ENCODE measurements at regions not wholly inside any gene's neighbourhood (a gene's known extent, or its start where the extent isn't known, plus 50 kb on each side); places are given as distances from the start of the nearest gene placed in this dataset.
A peak's percentile ranks its signal among the peaks of the same experiment; 100 is the strongest.

GRCh38 chr4:84319124-84319523 lies 180.0 kb downstream of the NKX6-1 start:
- H3K79me2 ChIP-seq (ENCODE audit: control insufficient read depth, insufficient read depth, low read length), result no peaks in the 10 kb centered on the region
- H3K9me3 ChIP-seq (replicated peaks; ENCODE audit: control insufficient read depth, insufficient read depth, low read depth, low read length), result no peaks in the 10 kb centered on the region
- in situ Hi-C loops (cut with MboI), result no loop called here
- DNase-seq (ENCODE audit: extremely low read depth in 1 of 4, low spot score in 3 of 4) (no peak), ATAC-seq (no peak), FAIRE-seq (no peak)
- peaks cover 0 to 3% of the 10 kb centered on the region in 2 experiments; a peak in 1 of 5 replicates for H3K27me3 ChIP-seq (ENCODE audit: control insufficient read depth in 2 of 2, insufficient read depth in 2 of 2, low read length in 2 of 2)
- no peak overlapping the region for H3K4me2 ChIP-seq (ENCODE audit: insufficient read depth, low read length)
- 0% methylated on average over 4 of the region's 4 CpGs for WGBS (ENCODE audit: insufficient coverage, low coverage, missing lambda C conversion rate)
- no peaks in the 10 kb centered on the region for H3K4me1 ChIP-seq (replicated peaks in 1 of 2; ENCODE audit: control insufficient read depth in 2 of 2, insufficient read depth in 2 of 2, low read length in 2 of 2)
- H3K27ac ChIP-seq (ENCODE audit: extremely low read depth, low read depth, low read length), result no peak overlapping the region
- no peak overlapping the region for H2AFZ ChIP-seq (ENCODE audit: low read depth, low read length)
- no peak overlapping the region for H3K4me3 ChIP-seq
- no peak overlapping the region for H3K9ac ChIP-seq (ENCODE audit: insufficient read depth in 1 of 2, low read depth in 2 of 2, low read length in 2 of 2)
- intact Hi-C loops (cut with micrococcal nuclease), result no loop called here
- no peaks in the 10 kb centered on the region for H3K9me1 ChIP-seq (ENCODE audit: control insufficient read depth, insufficient read depth, low read length)
- no TSS peak for BruUV-seq (replicated peaks)
- no peaks in the 10 kb centered on the region for H3K36me3 ChIP-seq (ENCODE audit: control insufficient read depth, insufficient read depth, low read length)
- no peak for TF ChIP-seq SAP30 (IDR thresholded peaks at IDR 0.05; ENCODE audit: borderline replicate concordance, insufficient read depth, low read depth, low read length, poor library complexity, severe bottlenecking)
- TF ChIP-seq CEBPG (CRISPR knock-in tag; IDR thresholded peaks at IDR 0.05), result no peak
- TF ChIP-seq CEBPG (tag; conservative IDR thresholded peaks at IDR 0.05 in 1 of 2, IDR thresholded peaks at IDR 0.05 in 1 of 2), result peak in 1 of 2 experiments; percentile 42; a peak in 1 of 4 replicates
- TF ChIP-seq CEBPB (tag; IDR thresholded peaks at IDR 0.05), result peak; percentile 71
- ChIA-PET POLR2A (no interaction called here), CTCF (ENCODE audit: low intra/inter-chr PET ratio) (no interaction called here)
- no peaks in the 10 kb centered on the region for H4K20me1 ChIP-seq (replicated peaks; ENCODE audit: control insufficient read depth, insufficient read depth, low read length)

- Histone ChIP-seq H3K79me2 (ENCODE audit: control insufficient read depth, insufficient read depth, low read length) (no peaks in the 10 kb centered on the region), H3K9ac (ENCODE audit: insufficient read depth in 1 of 2, low read depth in 2 of 2, low read length in 2 of 2) (no peak overlapping the region), H4K20me1 (replicated peaks; ENCODE audit: control insufficient read depth, insufficient read depth, low read length) (no peaks in the 10 kb centered on the region), H3K27ac (ENCODE audit: extremely low read depth, low read depth, low read length) (no peak overlapping the region), H3K36me3 (ENCODE audit: control insufficient read depth, insufficient read depth, low read length) (no peaks in the 10 kb centered on the region), H2AFZ (ENCODE audit: low read depth, low read length) (no peak overlapping the region), H3K4me3 (no peak overlapping the region), H3K27me3 (ENCODE audit: control insufficient read depth in 2 of 2, insufficient read depth in 2 of 2, low read length in 2 of 2) (peaks cover 0 to 3% of the 10 kb centered on the region in 2 experiments; a peak in 1 of 5 replicates), H3K4me1 (replicated peaks in 1 of 2; ENCODE audit: control insufficient read depth in 2 of 2, insufficient read depth in 2 of 2, low read length in 2 of 2) (no peaks in the 10 kb centered on the region), H3K9me1 (ENCODE audit: control insufficient read depth, insufficient read depth, low read length) (no peaks in the 10 kb centered on the region), H3K9me3 (replicated peaks; ENCODE audit: control insufficient read depth, insufficient read depth, low read depth, low read length) (no peaks in the 10 kb centered on the region), H3K4me2 (ENCODE audit: insufficient read depth, low read length) (no peak overlapping the region)
- ATAC-seq (no peak), DNase-seq (ENCODE audit: extremely low read depth in 1 of 4, low spot score in 3 of 4) (no peak), FAIRE-seq (no peak)
- in situ Hi-C loops (cut with MboI), result no loop called here
- ChIA-PET CTCF (ENCODE audit: low intra/inter-chr PET ratio) (no interaction called here), POLR2A (no interaction called here)
- intact Hi-C loops (cut with micrococcal nuclease), result no loop called here
- BruUV-seq (replicated peaks), result no TSS peak
- no peak for TF ChIP-seq FIP1L1 (IDR thresholded peaks at IDR 0.05; ENCODE audit: low read depth, low read length, poor library complexity, severe bottlenecking)
- TF ChIP-seq FOXK1 (CRISPR knock-in tag; IDR thresholded peaks at IDR 0.05; ENCODE audit: borderline replicate concordance), result no peak
- no peak for TF ChIP-seq ZBTB26 (CRISPR knock-in tag; IDR thresholded peaks at IDR 0.05)
- TF ChIP-seq RBFOX2 (IDR thresholded peaks at IDR 0.05; ENCODE audit: low read depth, low read length), result no peak
- TF ChIP-seq ZNF175 (CRISPR knock-in tag; IDR thresholded peaks at IDR 0.05; ENCODE audit: low read depth), result no peak
- no peak for TF ChIP-seq ETS1 (conservative IDR thresholded peaks at IDR 0.05; ENCODE audit: control insufficient read depth, low read depth, low read length)
- no peak for TF ChIP-seq KAT7 (CRISPR knock-in tag; IDR thresholded peaks at IDR 0.05; ENCODE audit: borderline replicate concordance)
- no peak for TF ChIP-seq CREM (IDR thresholded peaks at IDR 0.05; ENCODE audit: low read depth)
- TF ChIP-seq ZNF263 (CRISPR knock-in tag; IDR thresholded peaks at IDR 0.05; ENCODE audit: borderline replicate concordance), result no peak
- TF ChIP-seq FUS (optimal IDR thresholded peaks at IDR 0.05; ENCODE audit: low read depth, low read length), result no peak
- no peak for TF ChIP-seq NR2F6 (CRISPR knock-in tag; IDR thresholded peaks at IDR 0.05)
- no peak for TF ChIP-seq ZNF41 (CRISPR knock-in tag; conservative IDR thresholded peaks at IDR 0.05)
Observed at GRCh38 chr4:84317513-84317912, 181.6 kb downstream of the NKX6-1 start.

Measured in K562 (cell line).